H1 (cell line): ENCODE measurements at regions not wholly inside any gene's neighbourhood (a gene's known extent, or its start where the extent isn't known, plus 50 kb on each side); places are given as distances from the start of the nearest gene placed in this dataset.

Source experiments
- BACH1 ChIP-seq: IDR thresholded peaks from 2 replicates; pipeline ENCODE4 v1.6.1; 2012; ENCODE audit warnings: low read length, improper control_type of control experiment
- CHD7 ChIP-seq: fragments of 300-600 bp; sonication (generic); IDR thresholded peaks from 2 replicates; pipeline ENCODE4 v1.7.1; 2012; ENCODE audit warnings: low read length, moderate library complexity, mild to moderate bottlenecking, inconsistent platforms; ENCODE audit not compliant: insufficient replicate concordance
- CREB1 ChIP-seq: IDR thresholded peaks from 2 replicates; pipeline ENCODE4 v1.6.1; 2012; ENCODE audit warnings: inconsistent platforms
- GABPA ChIP-seq: IDR thresholded peaks from 2 replicates; pipeline ENCODE4 v1.6.1; 2011; ENCODE audit warnings: mild to moderate bottlenecking, low read length, moderate library complexity, borderline replicate concordance; ENCODE audit not compliant: insufficient read depth
- NANOG ChIP-seq: IDR thresholded peaks from 2 replicates; pipeline ENCODE4 v1.6.1; 2011; ENCODE audit warnings: low read length, low read depth, mild to moderate bottlenecking, inconsistent platforms; ENCODE audit not compliant: insufficient read depth, poor library complexity, severe bottlenecking
- RNF2 ChIP-seq: fragments of 200-900, 300-1000 bp; sonication (generic); IDR thresholded peaks from 2 replicates; pipeline ENCODE4 v1.7.1; 2016; ENCODE audit warnings: borderline replicate concordance, low read depth, mild to moderate bottlenecking, antibody characterized with exemption, low read length; ENCODE audit not compliant: poor library complexity, severe bottlenecking; ENCODE audit errors: missing control alignments
- SAP30 ChIP-seq: fragments of 300-600 bp; sonication (generic); IDR thresholded peaks from 2 replicates; pipeline ENCODE4 v1.7.1; 2012; ENCODE audit warnings: low read length, moderate library complexity, mild to moderate bottlenecking, inconsistent platforms; ENCODE audit not compliant: insufficient read depth, insufficient replicate concordance
- SIRT6 ChIP-seq: IDR thresholded peaks from one replicate; pipeline ENCODE4 v1.7.1; 2012; ENCODE audit warnings: low read length, inconsistent platforms
- SIX5 ChIP-seq: IDR thresholded peaks from 2 replicates; pipeline ENCODE4 v1.6.1; 2011; ENCODE audit warnings: mild to moderate bottlenecking, low read depth, low read length
- SUZ12 ChIP-seq: fragments of 200-600 bp; sonication (generic); IDR thresholded peaks from 2 replicates; pipeline ENCODE4 v1.6.1; 2012; ENCODE audit warnings: mild to moderate bottlenecking, inconsistent platforms, low read length, moderate library complexity, mixed read lengths
- TCF12 ChIP-seq: IDR thresholded peaks from 2 replicates; pipeline ENCODE4 v1.6.1; 2011; ENCODE audit warnings: low read depth, mild to moderate bottlenecking, low read length

GRCh38 chr12:90030726-90031125 is 322.1 kb upstream of the ATP2B1 start (continued):
- no peak for TF ChIP-seq CHD7
- TF ChIP-seq SUZ12 = no peak
- no peak for TF ChIP-seq SIRT6
- no peak for TF ChIP-seq SAP30
- TF ChIP-seq GABPA = no peak
- TF ChIP-seq SIX5 = no peak
- no peak for TF ChIP-seq BACH1
- TF ChIP-seq RNF2 = no peak
- no peak for TF ChIP-seq TCF12
- no peak for TF ChIP-seq CREB1
- no peak for TF ChIP-seq NANOG
